Stimulated activated CD8-positive, alpha-beta memory T cell treated with anti-CD3 and anti-CD28 coated beads, Interleukin-12 subunit alpha, Interleukin-12 subunit beta, amount 100 ng/mL, for 24 hours (primary cell): ENCODE measurements at regions not wholly inside any gene's neighbourhood (a gene's known extent, or its start where the extent isn't known, plus 50 kb on each side); places are given as distances from the start of the nearest gene placed in this dataset.
"Not testable (repeated sequence)": the region's sequence is repeated elsewhere in the genome, so short reads cannot be mapped to it uniquely, and the experiment has no call there.

Experiments used
- DNase-seq: peaks from one replicate; pipeline ENCODE4 v3.0.0-alpha.2; 2020; ENCODE audit errors: extremely low read depth

GRCh38 chr2:87429931-87430275 is 318.0 kb upstream of the PLGLB2 start:
- DNase-seq, result not testable (repeated sequence)

- DNase-seq, result not testable (repeated sequence)
Measured at GRCh38 chr2:87431051-87431450, 316.8 kb upstream of the PLGLB2 start.

GRCh38 chr2:87432711-87433453 is 315.0 kb upstream of the PLGLB2 start:
- not testable (repeated sequence) for DNase-seq

- DNase-seq, result not testable (repeated sequence)
Measured at GRCh38 chr2:87436007-87436406, 311.9 kb upstream of the PLGLB2 start.

GRCh38 chr2:87437701-87438260 is 310.1 kb upstream of the PLGLB2 start:
- not testable (repeated sequence) for DNase-seq

- DNase-seq, result not testable (repeated sequence)
Measured at GRCh38 chr2:87438780-87439454, 309.0 kb upstream of the PLGLB2 start.

- not testable (repeated sequence) for DNase-seq
Measured at GRCh38 chr2:87439617-87440204, 308.2 kb upstream of the PLGLB2 start.

GRCh38 chr2:87440650-87441049 is 307.2 kb upstream of the PLGLB2 start:
- not testable (repeated sequence) for DNase-seq

GRCh38 chr2:87441375-87441774 is 306.5 kb upstream of the PLGLB2 start:
- DNase-seq, result not testable (repeated sequence)

- DNase-seq, result not testable (repeated sequence)
Measured at GRCh38 chr2:87442983-87443577, 304.8 kb upstream of the PLGLB2 start.

- DNase-seq, result not testable (repeated sequence)
Measured at GRCh38 chr2:87444951-87445350, 302.9 kb upstream of the PLGLB2 start.

GRCh38 chr2:87445613-87446312 is 302.1 kb upstream of the PLGLB2 start:
- not testable (repeated sequence) for DNase-seq

- not testable (repeated sequence) for DNase-seq
Measured at GRCh38 chr2:87446313-87446696, 301.6 kb upstream of the PLGLB2 start.

- not testable (repeated sequence) for DNase-seq
Measured at GRCh38 chr2:87449462-87449980, 298.4 kb upstream of the PLGLB2 start.

- not testable (repeated sequence) for DNase-seq
Measured at GRCh38 chr2:87452193-87452592, 295.7 kb upstream of the PLGLB2 start.

GRCh38 chr2:87452861-87453260 is 295.0 kb upstream of the PLGLB2 start:
- not testable (repeated sequence) for DNase-seq

- DNase-seq, result not testable (repeated sequence)
Measured at GRCh38 chr2:87453965-87454364, 293.9 kb upstream of the PLGLB2 start.

- DNase-seq, result not testable (repeated sequence)
Measured at GRCh38 chr2:87454421-87454820, 293.5 kb upstream of the PLGLB2 start.

- not testable (repeated sequence) for DNase-seq
Measured at GRCh38 chr2:87455209-87455853, 292.6 kb upstream of the PLGLB2 start.

GRCh38 chr2:87455854-87456249 is 292.0 kb upstream of the PLGLB2 start:
- not testable (repeated sequence) for DNase-seq
